IMR-90 (cell line): ENCODE measurements at regions not wholly inside any gene's neighbourhood (a gene's known extent, or its start where the extent isn't known, plus 50 kb on each side); places are given as distances from the start of the nearest gene placed in this dataset.

ENCODE experiments used
- POLR2A ChIP-seq: IDR thresholded peaks from 2 replicates; pipeline ENCODE4 v1.6.1; 2012; ENCODE audit warnings: mild to moderate bottlenecking, low read depth, low read length
- TF ChIP-seq, protein P1 (sequence below): conservative IDR thresholded peaks from 2 replicates; pipeline ENCODE4 v1.5.1; 2012; ENCODE audit warnings: mild to moderate bottlenecking, low read depth, low read length, improper control_type of control experiment

- TF ChIP-seq, protein P1, sequence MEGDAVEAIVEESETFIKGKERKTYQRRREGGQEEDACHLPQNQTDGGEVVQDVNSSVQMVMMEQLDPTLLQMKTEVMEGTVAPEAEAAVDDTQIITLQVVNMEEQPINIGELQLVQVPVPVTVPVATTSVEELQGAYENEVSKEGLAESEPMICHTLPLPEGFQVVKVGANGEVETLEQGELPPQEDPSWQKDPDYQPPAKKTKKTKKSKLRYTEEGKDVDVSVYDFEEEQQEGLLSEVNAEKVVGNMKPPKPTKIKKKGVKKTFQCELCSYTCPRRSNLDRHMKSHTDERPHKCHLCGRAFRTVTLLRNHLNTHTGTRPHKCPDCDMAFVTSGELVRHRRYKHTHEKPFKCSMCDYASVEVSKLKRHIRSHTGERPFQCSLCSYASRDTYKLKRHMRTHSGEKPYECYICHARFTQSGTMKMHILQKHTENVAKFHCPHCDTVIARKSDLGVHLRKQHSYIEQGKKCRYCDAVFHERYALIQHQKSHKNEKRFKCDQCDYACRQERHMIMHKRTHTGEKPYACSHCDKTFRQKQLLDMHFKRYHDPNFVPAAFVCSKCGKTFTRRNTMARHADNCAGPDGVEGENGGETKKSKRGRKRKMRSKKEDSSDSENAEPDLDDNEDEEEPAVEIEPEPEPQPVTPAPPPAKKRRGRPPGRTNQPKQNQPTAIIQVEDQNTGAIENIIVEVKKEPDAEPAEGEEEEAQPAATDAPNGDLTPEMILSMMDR, result no peak
- TF ChIP-seq POLR2A, result no peak
These were observed 112.2 kb downstream of the ZFP36L2 start for GRCh38 chr2:43114210-43114609.
